A549 (cell line): ENCODE measurements at regions not wholly inside any gene's neighbourhood (a gene's known extent, or its start where the extent isn't known, plus 50 kb on each side); places are given as distances from the start of the nearest gene placed in this dataset.

Experiments
- ATAC-seq, 2 experiments: fragments of 200-7000 bp in 1 of 2; fragments of >200 bp in 1 of 2; cut with Nextera tagmentation in 1 of 2; cut with Tn5 transposase in 1 of 2; 3 replicates each; pipeline versions ENCODE4 v1.8.0 to v1.9.1; 2018 to 2020; ENCODE audit warnings: mild to moderate bottlenecking in 1 of 2, moderate library complexity in 1 of 2
- CTCF ChIA-PET: fragments of 300-600 bp; sonication (Branson Sonifier 250); formaldehyde crosslinking; extraction: SDS; loops from one replicate; lab custom pipeline; 2021; ENCODE audit warnings: antibody characterized with exemption, inconsistent platforms; lab: Yijun Ruan, JAX
- POLR2A ChIA-PET: fragments of 350-600 bp; formaldehyde crosslinking; extraction: SDS; loops from one replicate; lab custom pipeline; 2021; ENCODE audit warnings: antibody characterized with exemption, inconsistent platforms; lab: Yijun Ruan, JAX
- DNase-seq, 2 experiments: peaks; one replicate each; pipeline versions ENCODE4 v3.0.0 to v3.0.0-alpha.2; 2011 to 2016; ENCODE audit warnings: low read depth in 1 of 2, low spot score in 1 of 2
- FAIRE-seq: peaks from 2 replicates; lab custom pipeline; 2011; peaks lifted over from hg19 to GRCh38; lab: Jason Lieb, UNC
- H3K27ac ChIP-seq, 2 experiments: fragments of >200 bp; sonication (Bioruptor Twin); formaldehyde crosslinking; 3 replicates each; pipeline ENCODE4 v1.5.1; 2016 to 2017
- H3K4me1 ChIP-seq: fragments of >200 bp; sonication (Bioruptor Twin); formaldehyde crosslinking; 3 replicates; pipeline ENCODE4 v1.6.1; 2016
- H3K4me2 ChIP-seq: fragments of >200 bp; sonication (Bioruptor Twin); formaldehyde crosslinking; 3 replicates; pipeline ENCODE4 v1.6.1; 2016
- H3K4me3 ChIP-seq: fragments of >200 bp; sonication (Bioruptor Twin); formaldehyde crosslinking; 3 replicates; pipeline ENCODE4 v1.5.1; 2016
- H3K9me3 ChIP-seq: fragments of >200 bp; sonication (Bioruptor Twin); formaldehyde crosslinking; 3 replicates; pipeline ENCODE4 v1.6.1; 2016
- BHLHE40 ChIP-seq: IDR thresholded peaks from 2 replicates; pipeline ENCODE4 v1.6.1; 2012; ENCODE audit warnings: low read depth, low read length, inconsistent platforms
- CBX2 ChIP-seq: fragments of 200-600 bp; sonication (generic); IDR thresholded peaks from 2 replicates; pipeline ENCODE4 v1.6.1; 2016; ENCODE audit warnings: low read depth, mild to moderate bottlenecking, borderline replicate concordance
- CBX8 ChIP-seq: fragments of 200-600 bp; sonication (generic); IDR thresholded peaks from 2 replicates; pipeline ENCODE4 v1.6.1; 2016
- CHD2 ChIP-seq: fragments of 150-350 bp; IDR thresholded peaks from 2 replicates; pipeline ENCODE4 v1.6.1; 2014; ENCODE audit warnings: low read length; ENCODE audit not compliant: partially characterized antibody
- CHD4 ChIP-seq: fragments of 200-600 bp; sonication (generic); IDR thresholded peaks from 2 replicates; pipeline ENCODE4 v1.6.1; 2016; ENCODE audit warnings: antibody characterized with exemption, mild to moderate bottlenecking, borderline replicate concordance
- EHMT2 ChIP-seq: fragments of 200-600 bp; sonication (generic); IDR thresholded peaks from 2 replicates; pipeline ENCODE4 v1.6.1; 2016; ENCODE audit warnings: antibody characterized with exemption, low read depth, mild to moderate bottlenecking, moderate library complexity
- ELK1 ChIP-seq: fragments of 150-350 bp; IDR thresholded peaks from 2 replicates; pipeline ENCODE4 v1.6.1; 2014; ENCODE audit warnings: low read depth, mild to moderate bottlenecking, low read length
- EP300 ChIP-seq, 2 experiments: fragments of >200 bp; sonication (Bioruptor Twin); formaldehyde crosslinking; IDR thresholded peaks; 2 replicates in 1 of 2; 3 replicates in 1 of 2; pipeline ENCODE4 v1.6.1; 2016 to 2017
- ESRRA ChIP-seq: fragments of 150-350 bp; IDR thresholded peaks from 2 replicates; pipeline ENCODE4 v1.6.1; 2014; ENCODE audit warnings: mild to moderate bottlenecking, low read length, borderline replicate concordance
- FOSL2 ChIP-seq, 2 experiments: fragments of 450-650 bp in 1 of 2; fragments of >200 bp in 1 of 2; sonication (Bioruptor Twin) in 1 of 2; formaldehyde crosslinking; IDR thresholded peaks; 2 replicates each; pipeline versions ENCODE4 v1.5.0 to v1.6.1; 2016 to 2020; ENCODE audit warnings: mild to moderate bottlenecking in 1 of 2, moderate library complexity in 1 of 2
- FOXS1 ChIP-seq: fragments of 250-450 bp; sonication (Bioruptor Pico); IDR thresholded peaks from 2 replicates; pipeline ENCODE4 v1.5.0; 2020; ENCODE audit warnings: mild to moderate bottlenecking, moderate library complexity
- GATA3 ChIP-seq: IDR thresholded peaks from 2 replicates; pipeline ENCODE4 v1.6.1; 2012; ENCODE audit warnings: borderline replicate concordance
- HOXB13 ChIP-seq: fragments of 250-450 bp; sonication (Bioruptor Pico); IDR thresholded peaks from 2 replicates; pipeline ENCODE4 v1.5.0; 2020; ENCODE audit warnings: low read depth, mild to moderate bottlenecking, moderate library complexity
- JUN ChIP-seq, 2 experiments: fragments of >200 bp; sonication (Bioruptor Twin); formaldehyde crosslinking; IDR thresholded peaks; 2 replicates in 1 of 2; 3 replicates in 1 of 2; pipeline ENCODE4 v1.6.1; 2016 to 2017
- KDM1A ChIP-seq: fragments of 200-600 bp; sonication (generic); IDR thresholded peaks from 2 replicates; pipeline ENCODE4 v1.6.1; 2016; ENCODE audit warnings: low read depth, mild to moderate bottlenecking
- KDM5A ChIP-seq: fragments of 200-600 bp; sonication (generic); IDR thresholded peaks from 2 replicates; pipeline ENCODE4 v1.6.1; 2016; ENCODE audit warnings: antibody characterized with exemption, mild to moderate bottlenecking
- MAFK ChIP-seq: fragments of 450-650 bp; IDR thresholded peaks from 2 replicates; pipeline ENCODE4 v1.6.1; 2014; ENCODE audit not compliant: partially characterized antibody
- NPAS2 ChIP-seq: fragments of 250-450 bp; sonication (Bioruptor Pico); IDR thresholded peaks from 2 replicates; pipeline ENCODE4 v1.8.0; 2022; ENCODE audit warnings: mild to moderate bottlenecking, moderate library complexity, borderline replicate concordance
- PHF8 ChIP-seq: fragments of 200-600 bp; sonication (generic); IDR thresholded peaks from 2 replicates; pipeline ENCODE4 v1.6.1; 2016; ENCODE audit warnings: low read depth, mild to moderate bottlenecking, antibody characterized with exemption, moderate library complexity, borderline replicate concordance
- POLR2A ChIP-seq: IDR thresholded peaks from 2 replicates; pipeline ENCODE4 v1.6.1; 2012; ENCODE audit warnings: mild to moderate bottlenecking, low read length
- RARB ChIP-seq: fragments of 250-450 bp; sonication (Bioruptor Pico); IDR thresholded peaks from 2 replicates; pipeline ENCODE4 v1.8.0; 2021; ENCODE audit warnings: mild to moderate bottlenecking, moderate library complexity
- SMC3 ChIP-seq: fragments of >200 bp; sonication (Bioruptor Twin); formaldehyde crosslinking; IDR thresholded peaks from 3 replicates; pipeline ENCODE4 v1.6.1; 2018; ENCODE audit warnings: inconsistent platforms
- SREBF2 ChIP-seq: fragments of 450-650 bp; IDR thresholded peaks from 2 replicates; pipeline ENCODE4 v1.6.1; 2014; ENCODE audit warnings: mild to moderate bottlenecking, moderate library complexity
- TP53 ChIP-seq: fragments of 250-450 bp; sonication (Bioruptor Pico); IDR thresholded peaks from 2 replicates; pipeline ENCODE4 v1.5.0; 2021; ENCODE audit warnings: mild to moderate bottlenecking, moderate library complexity
- USF2 ChIP-seq: fragments of 450-650 bp; IDR thresholded peaks from 2 replicates; pipeline ENCODE4 v1.6.1; 2014; ENCODE audit warnings: antibody characterized with exemption
- ZFP36 ChIP-seq: fragments of 450-650 bp; IDR thresholded peaks from 2 replicates; pipeline ENCODE4 v1.6.1; 2014; ENCODE audit warnings: borderline replicate concordance; ENCODE audit not compliant: partially characterized antibody
- ZNF302 ChIP-seq: fragments of 250-450 bp; sonication (Bioruptor Pico); IDR thresholded peaks from 2 replicates; pipeline ENCODE4 v1.9.0; 2021; ENCODE audit warnings: inconsistent platforms, mild to moderate bottlenecking, moderate library complexity
- WGBS: methylation state at CpG from one replicate; pipeline ENCODE4 v1.1.6; 2017; ENCODE audit errors: missing lambda C conversion rate; 5-methylcytosine and 5-hydroxymethylcytosine counted together
- TF ChIP-seq, protein P1 (sequence below): fragments of 250-450 bp; sonication (Bioruptor Pico); IDR thresholded peaks from 2 replicates; pipeline ENCODE4 v1.5.0; 2020; ENCODE audit warnings: low read depth, mild to moderate bottlenecking, moderate library complexity
- TF ChIP-seq, protein P2 (sequence below): IDR thresholded peaks from 2 replicates; pipeline ENCODE4 v1.6.1; 2012
- TF ChIP-seq, protein P3 (sequence below): fragments of >200 bp; sonication (Bioruptor Twin); formaldehyde crosslinking; IDR thresholded peaks from 3 replicates; pipeline ENCODE4 v1.5.1; 2016

- DNase-seq = no peak
- no peak for ATAC-seq
- no peak for FAIRE-seq
- H3K4me3 ChIP-seq = no peak overlapping the region
- no peak overlapping the region for H3K27ac ChIP-seq
- 34% methylated on average over 2 of the region's 2 CpGs for WGBS
- CTCF ChIA-PET = no interaction called here
- peak overlapping the region; percentile 29; the same call in 1 of the 3 replicates for H3K4me2 ChIP-seq
- H3K9me3 ChIP-seq = no peaks in the 10 kb centered on the region
- no peaks in the 10 kb centered on the region for H3K4me1 ChIP-seq
- TF ChIP-seq NPAS2 (no peak), CBX2 (no peak), CHD4 (no peak)
- TF ChIP-seq, protein P1, sequence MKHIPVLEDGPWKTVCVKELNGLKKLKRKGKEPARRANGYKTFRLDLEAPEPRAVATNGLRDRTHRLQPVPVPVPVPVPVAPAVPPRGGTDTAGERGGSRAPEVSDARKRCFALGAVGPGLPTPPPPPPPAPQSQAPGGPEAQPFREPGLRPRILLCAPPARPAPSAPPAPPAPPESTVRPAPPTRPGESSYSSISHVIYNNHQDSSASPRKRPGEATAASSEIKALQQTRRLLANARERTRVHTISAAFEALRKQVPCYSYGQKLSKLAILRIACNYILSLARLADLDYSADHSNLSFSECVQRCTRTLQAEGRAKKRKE = no peak
- TF ChIP-seq, protein P2, sequence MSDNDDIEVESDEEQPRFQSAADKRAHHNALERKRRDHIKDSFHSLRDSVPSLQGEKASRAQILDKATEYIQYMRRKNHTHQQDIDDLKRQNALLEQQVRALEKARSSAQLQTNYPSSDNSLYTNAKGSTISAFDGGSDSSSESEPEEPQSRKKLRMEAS = no peak
- TF ChIP-seq, all 56 proteins: peak for 0
- POLR2A ChIA-PET = no interaction called here
These were observed 88.6 kb upstream of the RCN1 start for GRCh38 chr11:32002311-32002710.

DNA sequence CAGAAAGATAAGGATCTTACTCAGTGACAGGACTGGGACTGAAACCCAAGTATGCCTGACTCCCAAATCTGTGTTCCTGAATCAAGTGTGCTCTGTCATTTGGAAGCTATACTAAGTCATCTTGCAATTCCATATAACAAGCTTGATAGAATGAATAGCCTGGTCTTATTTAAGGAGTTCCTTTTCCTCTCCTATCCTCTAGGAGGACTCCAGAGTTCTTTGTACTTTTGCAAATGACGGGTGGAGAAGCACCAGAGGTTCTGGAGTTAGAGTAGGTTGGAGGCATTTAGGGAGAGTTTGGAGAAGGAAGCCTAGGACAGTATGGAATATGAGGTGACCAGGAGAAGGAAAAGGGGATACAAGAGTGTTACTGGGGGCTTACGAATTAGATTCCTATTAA lies 92.9 kb upstream of the RCN1 start:
- no peak for FAIRE-seq
- H3K4me2 ChIP-seq = no peak overlapping the region
- H3K4me1 ChIP-seq = no peaks in the 10 kb centered on the region
- peak in 1 of 2 experiments; percentile 9 for DNase-seq
- no peaks in the 10 kb centered on the region for H3K9me3 ChIP-seq
- 14% methylated on average over 2 of the region's 2 CpGs for WGBS
- no peak overlapping the region for H3K4me3 ChIP-seq
- ATAC-seq = peak in 1 of 2 experiments; percentile 60; a peak in 2 of 6 replicates
- no peak overlapping the region for H3K27ac ChIP-seq
- CTCF ChIA-PET = interaction anchor here (0.6 to 1.2 kb wide), 5 partner anchors 9 to 891 kb away, joined by 3 to 4 read pairs (median 3); no protein-coding TSS in a partner anchor
- TF ChIP-seq KDM5A (no peak), TP53 (no peak), SREBF2 (no peak), ESRRA (no peak), RARB (no peak), EHMT2 (no peak), CBX8 (no peak), FOSL2 (IDR thresholded peaks at IDR 0.05) (no peak), FOSL2 (CRISPR knock-in tag; IDR thresholded peaks at IDR 0.05) (no peak), POLR2A (no peak), PHF8 (no peak), GATA3 (no peak)
- TF ChIP-seq, protein P3, sequence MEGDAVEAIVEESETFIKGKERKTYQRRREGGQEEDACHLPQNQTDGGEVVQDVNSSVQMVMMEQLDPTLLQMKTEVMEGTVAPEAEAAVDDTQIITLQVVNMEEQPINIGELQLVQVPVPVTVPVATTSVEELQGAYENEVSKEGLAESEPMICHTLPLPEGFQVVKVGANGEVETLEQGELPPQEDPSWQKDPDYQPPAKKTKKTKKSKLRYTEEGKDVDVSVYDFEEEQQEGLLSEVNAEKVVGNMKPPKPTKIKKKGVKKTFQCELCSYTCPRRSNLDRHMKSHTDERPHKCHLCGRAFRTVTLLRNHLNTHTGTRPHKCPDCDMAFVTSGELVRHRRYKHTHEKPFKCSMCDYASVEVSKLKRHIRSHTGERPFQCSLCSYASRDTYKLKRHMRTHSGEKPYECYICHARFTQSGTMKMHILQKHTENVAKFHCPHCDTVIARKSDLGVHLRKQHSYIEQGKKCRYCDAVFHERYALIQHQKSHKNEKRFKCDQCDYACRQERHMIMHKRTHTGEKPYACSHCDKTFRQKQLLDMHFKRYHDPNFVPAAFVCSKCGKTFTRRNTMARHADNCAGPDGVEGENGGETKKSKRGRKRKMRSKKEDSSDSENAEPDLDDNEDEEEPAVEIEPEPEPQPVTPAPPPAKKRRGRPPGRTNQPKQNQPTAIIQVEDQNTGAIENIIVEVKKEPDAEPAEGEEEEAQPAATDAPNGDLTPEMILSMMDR = no peak
- POLR2A ChIA-PET = no interaction called here

DNA sequence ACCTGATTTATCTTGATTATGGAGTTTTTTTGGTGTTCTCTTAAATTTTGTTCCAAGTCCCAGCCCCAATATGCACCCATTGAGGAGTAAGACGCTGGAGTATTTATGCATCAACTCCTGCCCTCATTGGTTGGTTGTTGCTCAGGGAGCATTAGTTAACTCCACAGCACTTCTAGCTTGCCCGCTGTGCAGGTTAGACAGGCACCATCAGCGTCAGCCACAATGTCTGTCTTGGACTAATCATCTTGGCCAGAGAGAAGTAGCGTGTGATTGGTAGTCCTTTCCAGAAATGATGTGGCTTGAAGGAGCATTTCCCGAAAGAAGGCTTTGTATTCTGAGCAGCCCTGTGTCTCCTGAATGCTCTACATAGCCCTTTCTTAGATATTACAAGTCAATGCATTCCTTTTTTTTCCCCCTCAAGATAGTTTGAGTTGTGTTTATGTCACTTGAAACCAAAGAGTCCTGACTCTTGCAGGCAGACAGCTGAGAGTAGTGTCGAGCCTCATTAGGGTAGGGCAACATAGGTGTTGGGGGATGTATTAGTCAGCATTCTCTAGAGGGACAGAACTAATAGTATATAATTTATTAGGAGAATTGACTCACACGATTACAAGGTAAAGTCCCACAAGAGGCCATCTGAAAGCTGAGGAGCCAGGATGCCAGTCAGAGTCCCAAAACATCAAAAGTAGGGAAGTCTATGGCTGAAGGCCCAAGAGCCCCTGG lies 94.6 kb upstream of the RCN1 start:
- CTCF ChIA-PET = interaction anchor here (0.7 kb wide), 1 partner anchor 13 kb away, joined by 3 read pairs; no protein-coding TSS in a partner anchor
- Histone ChIP-seq H3K9me3 (no peaks in the 10 kb centered on the region), H3K27ac (no peak overlapping the region), H3K4me3 (no peak overlapping the region), H3K4me2 (peak overlapping the region; percentile 59), H3K4me1 (no peaks in the 10 kb centered on the region)
- FAIRE-seq (no peak), DNase-seq (no peak), ATAC-seq (no peak; a peak in 1 of 6 replicates)
- 49% methylated on average over 7 of the region's 7 CpGs for WGBS
- POLR2A ChIA-PET = no interaction called here
- TF ChIP-seq CHD2 = no peak
- TF ChIP-seq KDM1A = no peak
- TF ChIP-seq ZNF302 (CRISPR knock-in tag) = no peak
- no peak for TF ChIP-seq EHMT2
- TF ChIP-seq ESRRA = no peak
- no peak for TF ChIP-seq EP300 (IDR thresholded peaks at IDR 0.05)
- TF ChIP-seq USF2 = no peak
- no peak for TF ChIP-seq BHLHE40
- no peak for TF ChIP-seq ZFP36
- no peak for TF ChIP-seq JUN (IDR thresholded peaks at IDR 0.05)
- TF ChIP-seq SMC3 = no peak
- TF ChIP-seq FOXS1 (CRISPR knock-in tag) = no peak
- TF ChIP-seq CBX2 = no peak
- TF ChIP-seq FOSL2 (IDR thresholded peaks at IDR 0.05) = no peak
- TF ChIP-seq FOSL2 (CRISPR knock-in tag; IDR thresholded peaks at IDR 0.05) = no peak
- no peak for TF ChIP-seq MAFK
- TF ChIP-seq HOXB13 = no peak
- no peak for TF ChIP-seq ELK1
